Activated CD4-positive, alpha-beta T cell treated with anti-CD3 and anti-CD28 coated beads, Interleukin-2, Interleukin-6, amounts not matched to agents 100 ng/mL and 50 ng/mL, durations not matched to agents 16 hours and 8 hours (primary cell): ENCODE measurements at regions not wholly inside any gene's neighbourhood (a gene's known extent, or its start where the extent isn't known, plus 50 kb on each side); places are given as distances from the start of the nearest gene placed in this dataset.

ENCODE experiments used
- DNase-seq: peaks from one replicate; pipeline ENCODE4 v3.0.0-alpha.2; 2020

DNA sequence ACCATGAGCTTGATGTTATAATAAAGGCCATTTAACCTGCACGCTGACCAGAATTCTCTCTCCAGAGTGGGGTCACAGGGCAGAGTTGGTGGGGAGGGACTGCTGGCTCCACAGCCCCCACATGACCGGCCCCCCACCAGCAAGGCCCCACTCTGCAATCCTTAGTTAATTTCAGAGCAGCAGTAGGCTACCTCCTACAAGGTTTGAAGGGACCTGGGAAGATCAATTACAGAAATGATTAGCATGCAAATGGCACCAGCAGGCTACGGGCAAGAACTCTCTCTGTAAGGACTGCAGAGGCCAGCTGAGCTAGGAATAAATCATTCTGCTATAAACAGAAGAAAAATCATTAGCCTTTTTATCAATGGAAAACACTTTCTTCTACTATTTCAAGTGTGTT, 135.3 kb downstream of the C1D start:
- no peak for DNase-seq

DNA sequence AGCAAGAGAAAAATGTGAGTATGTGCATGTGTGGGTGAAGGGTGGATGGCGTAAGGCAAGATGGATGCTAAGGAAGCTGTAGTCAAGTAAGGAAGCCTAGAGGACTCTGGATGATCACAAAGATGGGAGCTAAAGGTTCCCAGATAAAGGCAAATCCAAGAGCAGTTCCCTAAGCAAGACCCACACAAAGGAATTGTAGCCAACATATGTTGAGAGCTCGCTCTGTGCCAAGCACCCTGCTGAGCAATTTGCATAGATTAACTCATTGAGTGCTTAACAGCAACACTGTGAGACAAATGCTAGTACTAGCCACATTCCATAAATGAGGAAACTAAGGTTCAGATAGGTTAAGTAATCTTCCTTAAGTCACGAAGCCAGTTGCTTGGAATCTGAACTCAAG, 132.6 kb downstream of the C1D start:
- no peak for DNase-seq

DNA sequence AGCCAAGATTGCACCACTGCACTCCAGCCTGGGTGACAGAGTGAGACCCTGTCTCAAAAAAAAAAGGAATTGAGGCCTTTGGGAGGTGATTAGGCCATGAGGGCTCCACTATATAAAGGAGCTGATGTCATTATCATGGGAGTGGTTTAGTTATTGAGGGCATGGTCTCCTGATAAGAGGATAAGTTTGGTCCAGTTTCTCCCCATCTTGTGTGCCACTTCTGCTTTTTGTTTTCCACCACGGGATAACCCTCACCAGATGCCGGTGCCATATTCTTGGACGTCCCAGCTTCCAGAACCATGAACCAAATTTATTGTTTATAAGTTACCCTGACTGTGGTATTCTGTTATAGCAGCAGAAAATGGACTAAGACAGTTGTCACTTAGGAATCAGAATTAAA, 125.8 kb downstream of the C1D start:
- DNase-seq, result no peak

DNA sequence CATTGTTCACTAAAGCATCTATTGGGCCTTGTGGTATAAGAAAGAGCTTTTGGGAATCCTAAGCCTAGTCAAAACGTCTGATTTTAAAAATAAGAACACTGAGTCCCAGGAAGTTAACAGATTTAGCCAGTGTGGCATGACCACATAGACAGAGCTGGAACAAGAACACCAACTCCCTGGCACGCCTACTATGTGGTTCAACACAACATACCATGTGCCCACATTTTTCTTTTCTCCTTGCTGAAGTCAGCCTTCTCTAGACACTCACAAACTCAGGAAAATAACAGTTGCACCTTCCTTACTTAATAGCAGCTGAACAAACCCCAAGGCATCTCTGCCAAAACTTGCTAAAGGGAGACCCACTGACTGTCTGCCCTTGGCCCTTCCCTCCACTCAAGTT, 124.8 kb downstream of the C1D start:
- no peak for DNase-seq

DNA sequence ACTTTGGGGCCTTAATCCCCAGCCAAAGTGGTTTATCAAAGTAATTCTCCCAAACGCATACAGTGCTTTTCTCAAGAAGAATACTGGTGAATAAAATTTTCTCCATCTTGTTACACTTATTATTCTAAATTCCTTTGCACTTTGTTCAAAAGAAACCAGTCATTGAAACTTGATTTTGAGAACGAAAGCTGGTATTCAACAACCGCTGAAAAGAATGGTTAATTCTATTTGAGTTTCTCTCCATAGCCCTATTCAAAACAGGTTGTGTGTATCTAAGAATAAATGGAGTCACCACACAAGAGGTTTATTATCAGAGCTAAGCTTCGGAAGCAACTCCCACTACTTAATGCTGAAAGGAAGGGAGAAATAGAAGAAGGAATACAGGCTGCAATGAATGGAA, 117.7 kb downstream of the C1D start:
- no peak for DNase-seq

DNA sequence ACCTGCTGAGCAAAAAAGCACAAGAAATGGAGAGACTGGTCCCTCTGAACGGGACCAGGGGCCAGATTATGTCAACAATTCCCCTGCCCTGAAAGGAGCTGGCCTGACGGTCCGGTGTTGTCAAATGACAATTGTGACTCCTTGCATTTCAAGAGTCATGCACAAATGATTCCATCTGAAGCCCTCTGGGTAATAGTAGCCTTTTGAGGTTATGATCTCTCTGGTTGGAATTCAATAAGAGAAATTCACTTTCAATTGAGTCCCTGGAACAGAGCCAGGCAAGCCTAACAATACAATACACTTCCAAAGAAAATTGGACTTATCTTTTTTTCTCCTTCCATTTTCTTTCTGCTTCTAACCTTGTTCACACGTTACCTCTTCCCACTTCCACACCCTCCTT, 116.9 kb downstream of the C1D start:
- DNase-seq, result no peak

DNA sequence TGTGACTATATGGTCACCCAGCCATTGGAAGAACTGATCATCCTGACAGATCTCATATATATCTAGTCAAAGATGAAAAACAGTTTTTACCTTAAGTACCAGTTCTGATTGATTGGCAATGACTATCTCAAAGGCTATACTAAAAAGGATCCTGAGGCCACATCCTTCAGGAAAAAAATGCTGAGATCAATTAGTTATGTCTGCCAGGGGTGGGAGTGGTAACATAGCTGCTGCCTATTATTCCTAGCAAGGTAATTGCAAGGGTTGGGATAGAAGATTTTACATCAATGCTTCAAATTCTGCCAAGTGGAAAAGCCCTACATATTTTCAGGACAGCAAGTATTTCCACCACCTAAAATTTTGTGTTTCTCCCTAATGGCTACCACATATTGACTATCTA, 114.7 kb downstream of the C1D start:
- no peak for DNase-seq

DNA sequence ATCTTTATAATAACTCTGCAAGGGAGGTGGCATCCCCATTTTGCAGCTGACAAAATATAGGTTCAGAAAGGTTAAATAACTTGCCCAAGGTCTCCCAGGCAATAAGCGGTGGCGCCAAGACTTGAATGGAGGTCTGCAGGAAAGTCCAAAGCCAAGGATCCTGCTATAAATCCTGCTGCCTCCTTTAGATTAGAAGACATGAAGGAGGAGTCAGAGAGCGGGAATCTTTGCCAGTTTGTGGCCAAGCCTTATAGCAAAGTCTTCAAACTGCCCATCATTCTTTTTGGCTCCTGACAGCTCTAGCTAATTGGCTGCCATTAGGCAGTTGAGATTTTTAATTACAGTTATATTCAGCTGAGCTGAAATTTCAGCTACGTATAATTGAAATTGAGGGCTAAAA, 114.3 kb downstream of the C1D start:
- DNase-seq, result no peak

DNA sequence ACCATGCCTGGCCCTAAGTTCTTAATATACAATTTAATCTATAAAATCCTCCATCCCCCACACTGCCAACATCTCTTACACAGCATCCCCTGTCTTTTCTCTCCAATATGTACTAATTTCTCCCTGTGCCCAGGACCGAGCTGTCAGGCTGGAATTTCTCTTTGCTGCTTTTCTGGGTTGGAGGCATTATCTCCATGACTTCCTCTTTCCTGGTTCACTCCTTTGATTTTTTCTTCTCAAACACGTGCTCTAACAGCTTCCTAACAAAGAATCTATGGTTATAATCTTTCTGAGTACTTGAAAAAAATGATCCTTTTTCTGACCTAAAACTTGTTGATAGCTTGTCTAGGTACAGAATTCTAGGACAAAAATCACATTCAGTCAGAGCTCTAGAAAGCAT, 112.8 kb downstream of the C1D start:
- no peak for DNase-seq

DNA sequence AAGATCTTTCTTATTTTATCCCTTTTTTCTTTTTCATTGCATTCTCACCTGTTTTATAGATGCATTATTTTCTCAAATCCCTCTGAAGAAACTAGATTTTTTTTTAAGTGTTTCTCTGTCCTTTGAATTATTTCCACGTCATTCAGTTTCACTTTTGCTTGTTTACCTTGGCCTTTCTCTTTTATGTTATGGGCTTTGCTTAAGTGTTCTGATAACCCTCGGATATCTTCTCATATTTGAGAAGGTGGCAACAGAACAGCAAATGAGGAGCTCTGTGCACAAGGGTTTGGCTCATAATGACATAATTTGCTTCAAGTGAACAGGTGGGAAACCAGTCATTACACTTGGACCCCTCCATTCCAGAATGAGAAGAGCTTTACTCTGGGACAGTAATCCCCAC, 111.9 kb downstream of the C1D start:
- no peak for DNase-seq

DNA sequence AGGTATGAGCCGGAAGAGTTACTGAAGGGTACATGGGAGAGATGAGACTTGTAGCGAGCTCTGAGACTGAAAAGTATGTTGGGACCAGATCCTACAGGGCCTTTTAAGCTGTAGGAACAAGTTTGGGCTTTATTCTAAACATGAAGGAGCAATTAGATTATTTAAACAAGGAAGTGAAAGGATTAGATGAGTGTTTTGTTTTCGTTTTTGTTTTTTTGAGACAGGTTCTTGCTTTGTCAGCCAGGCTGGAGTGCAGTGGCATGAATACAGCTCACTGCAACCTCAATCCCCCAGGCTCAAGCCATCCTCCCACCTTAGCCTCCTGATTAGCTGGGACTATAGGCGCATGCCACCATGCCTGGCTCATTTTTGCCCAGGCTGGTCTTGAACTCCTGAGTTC, 110.7 kb downstream of the C1D start:
- DNase-seq, result no peak

DNA sequence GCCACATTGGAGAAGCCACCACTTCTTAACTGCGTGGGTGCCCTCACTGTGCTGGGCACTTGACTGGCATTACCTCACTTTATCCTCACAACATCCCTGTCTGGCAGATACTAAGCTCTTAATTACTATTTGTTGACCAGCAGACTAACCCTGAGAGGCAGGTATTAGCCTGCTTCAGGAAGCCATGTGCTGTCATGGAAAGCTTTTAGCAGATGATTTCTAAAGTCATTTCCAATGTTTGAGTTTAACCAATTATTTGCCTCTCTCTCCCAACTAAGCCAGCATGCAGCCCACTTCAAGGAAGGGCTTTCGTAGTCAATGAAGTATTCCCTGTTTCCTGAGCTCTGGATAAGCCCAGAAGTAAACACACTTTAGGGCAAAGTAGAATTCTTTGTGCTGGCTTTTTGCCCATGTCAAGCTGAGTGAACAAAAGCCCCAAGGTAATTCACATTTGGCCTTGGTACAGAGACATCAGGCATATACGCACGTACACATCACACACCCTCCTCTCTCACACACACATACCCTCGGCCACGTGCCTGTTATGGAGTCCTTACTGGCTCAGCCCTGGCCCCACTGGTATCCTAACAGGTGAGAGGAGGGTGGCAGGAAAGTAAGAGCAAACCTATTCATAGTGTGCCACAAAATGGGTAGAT, 108.6 kb downstream of the C1D start:
- DNase-seq, result no peak

DNA sequence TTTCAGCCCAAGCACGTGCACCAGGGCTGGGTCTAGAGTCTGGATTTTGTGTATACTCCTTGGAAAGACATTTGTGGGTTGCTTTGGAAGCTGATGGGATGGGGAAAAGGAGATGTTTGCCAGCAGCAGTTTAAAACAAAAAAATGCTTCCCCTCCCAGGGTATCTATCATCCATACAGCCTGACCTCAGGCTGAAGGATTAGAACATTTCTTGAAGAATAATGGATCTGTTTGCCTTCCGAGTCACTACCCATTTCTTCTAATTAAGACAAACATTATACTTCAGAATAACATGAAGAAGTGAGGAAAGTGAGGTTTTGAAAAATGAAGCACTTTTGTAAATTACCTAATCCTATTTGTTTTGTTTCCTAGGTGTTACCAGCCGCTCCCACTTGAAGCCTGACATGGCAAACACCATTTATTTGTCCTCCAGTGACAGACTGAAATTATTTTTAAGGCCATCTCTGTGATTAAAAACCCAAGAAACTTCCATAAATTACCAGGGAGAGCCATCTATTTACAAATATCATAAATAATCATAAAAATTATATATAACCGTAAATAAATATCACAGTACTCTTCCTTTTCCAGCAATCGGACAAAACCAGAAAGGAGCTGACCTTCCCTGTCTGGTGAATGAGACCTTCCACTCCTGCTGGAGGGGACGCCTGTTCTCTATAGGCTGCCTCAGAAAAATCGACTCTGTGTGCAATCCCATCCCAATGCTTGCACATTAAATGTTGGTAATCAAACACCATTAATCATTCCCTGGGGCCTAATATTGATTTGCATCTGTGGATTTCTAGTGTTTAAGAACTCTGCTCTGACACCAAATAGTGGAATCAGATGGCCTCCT, 106.8 kb downstream of the C1D start:
- no peak for DNase-seq

DNA sequence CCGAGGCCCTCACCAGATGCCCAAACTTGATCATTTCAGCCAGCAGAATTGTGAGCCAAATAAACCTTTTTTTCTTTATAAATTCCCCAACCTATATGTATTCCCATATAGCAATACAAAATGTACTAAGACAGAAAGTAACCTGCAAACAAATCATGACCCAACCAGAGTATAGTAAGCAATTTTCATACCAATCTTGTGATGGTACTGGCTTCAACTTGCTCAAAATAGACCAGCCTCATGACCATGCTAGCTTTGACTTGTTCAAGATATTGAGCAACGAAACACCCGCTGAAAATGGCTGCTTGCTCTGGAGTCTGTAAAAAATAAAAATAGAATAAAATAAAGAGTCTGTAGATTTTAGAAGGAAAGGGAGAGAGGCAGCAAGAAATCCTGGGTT, 97.6 kb downstream of the C1D start:
- no peak for DNase-seq

DNA sequence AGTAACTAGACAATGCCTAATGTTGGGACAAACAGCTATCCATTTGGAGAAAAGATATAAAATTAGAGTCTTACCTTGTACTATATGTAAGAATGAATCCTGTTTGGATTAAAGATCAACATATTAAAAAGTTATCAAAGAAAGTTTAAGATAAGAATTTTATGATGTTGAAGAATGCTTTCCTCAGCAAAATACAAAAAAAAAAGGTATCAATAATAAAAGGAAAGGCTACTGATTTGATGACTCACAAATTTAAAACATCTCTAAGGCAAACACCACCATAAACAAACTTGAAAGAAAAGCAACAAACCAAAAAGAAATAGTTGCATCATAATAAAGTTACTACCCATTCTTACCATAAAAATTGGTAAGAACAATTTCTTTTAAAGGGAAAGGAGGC, 92.7 kb downstream of the C1D start:
- DNase-seq, result no peak

DNA sequence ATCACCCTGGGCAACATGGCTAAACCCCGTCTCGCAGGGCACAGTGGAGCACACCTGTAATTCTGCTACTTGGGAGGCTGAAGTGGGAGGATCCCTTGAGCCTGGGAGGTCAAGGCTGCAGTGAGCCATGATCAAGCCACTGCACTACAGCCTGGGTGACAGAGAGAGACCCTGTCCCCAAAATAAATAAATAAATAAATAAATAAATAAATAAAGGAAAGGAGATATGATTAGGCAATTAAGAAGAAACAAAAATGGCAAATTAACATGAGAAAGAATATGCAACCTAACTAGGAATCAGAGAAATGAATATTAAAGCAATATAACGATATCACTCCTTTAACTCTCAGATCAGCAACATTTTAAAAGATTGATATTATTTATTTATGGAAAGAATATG, 92.3 kb downstream of the C1D start:
- DNase-seq, result no peak

DNA sequence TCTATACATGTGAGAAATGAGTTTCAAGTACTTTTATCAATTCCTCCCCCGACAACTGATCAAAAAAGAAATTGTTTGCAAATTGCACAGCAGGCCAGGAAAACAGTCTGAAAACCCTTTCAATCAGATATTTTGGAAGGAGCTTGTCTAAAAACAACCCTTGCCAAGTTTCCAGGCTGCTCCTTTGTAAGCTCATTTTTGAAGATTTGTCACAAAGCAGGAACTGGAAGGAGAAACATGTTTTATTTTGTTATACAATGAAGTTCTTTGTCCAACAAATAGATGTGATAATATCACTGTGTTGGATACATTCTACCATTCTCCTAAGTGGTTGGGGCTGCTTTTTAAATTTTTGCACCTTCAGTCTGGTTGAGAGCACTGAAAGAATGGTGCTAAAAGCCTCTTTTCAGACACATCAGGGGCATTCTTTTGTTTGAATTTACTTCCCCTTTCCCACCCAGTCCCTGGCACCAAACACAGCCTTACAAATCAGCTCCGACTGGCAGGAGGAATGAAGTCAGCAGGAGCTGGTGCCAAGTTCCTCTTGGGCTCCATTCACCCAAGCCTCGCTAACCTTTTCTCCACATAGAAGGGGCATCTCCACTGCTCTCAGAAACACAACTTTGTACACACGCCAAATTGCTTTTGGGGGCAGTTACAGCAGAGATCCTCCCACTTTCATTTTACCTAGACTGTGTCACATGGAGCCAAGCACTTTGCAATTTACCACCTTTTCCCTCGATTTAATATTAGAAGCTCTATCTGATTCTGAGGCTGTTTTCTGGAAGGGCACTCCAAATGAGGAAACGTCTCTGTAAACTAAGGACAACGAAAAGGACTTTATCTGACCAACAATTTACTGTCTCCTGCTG, 88.0 kb downstream of the C1D start:
- no peak for DNase-seq

DNA sequence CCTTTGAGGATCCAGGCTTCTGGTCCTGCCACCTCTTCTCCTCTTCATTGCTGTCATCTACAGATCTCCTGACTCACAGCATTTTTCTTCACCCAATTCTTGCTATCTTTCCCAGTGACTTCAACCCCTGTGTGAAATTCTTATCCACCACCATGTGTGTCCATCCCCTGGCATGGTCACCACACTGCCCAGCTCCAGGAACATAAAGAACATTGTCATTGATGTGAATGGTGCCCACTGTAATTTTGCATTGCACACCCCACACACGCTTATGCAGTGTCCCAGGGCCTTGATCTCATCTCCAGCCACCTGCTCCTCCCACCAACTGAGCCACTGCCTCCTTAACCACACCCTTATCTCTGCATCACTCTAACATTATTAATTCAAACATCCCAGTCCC, 85.3 kb downstream of the C1D start:
- no peak for DNase-seq

DNA sequence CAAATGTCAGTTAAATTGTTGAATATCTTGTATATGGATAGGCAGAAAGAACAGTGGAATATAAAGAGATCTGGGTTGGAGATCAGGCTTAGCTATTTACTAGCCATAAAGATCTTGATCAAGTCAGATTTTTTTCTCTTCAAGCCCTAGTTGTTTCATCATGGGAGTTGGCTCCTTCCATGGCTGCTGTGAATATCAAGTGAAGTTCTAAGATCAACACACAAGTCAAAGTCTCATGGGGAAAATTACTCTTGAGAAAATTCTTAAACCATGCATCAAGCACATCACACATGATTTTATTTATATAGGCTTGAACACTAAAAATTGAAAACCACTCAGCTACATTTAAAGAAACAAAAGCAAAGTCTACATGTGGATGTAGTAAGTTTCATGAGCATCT, 79.8 kb downstream of the C1D start:
- DNase-seq, result no peak

DNA sequence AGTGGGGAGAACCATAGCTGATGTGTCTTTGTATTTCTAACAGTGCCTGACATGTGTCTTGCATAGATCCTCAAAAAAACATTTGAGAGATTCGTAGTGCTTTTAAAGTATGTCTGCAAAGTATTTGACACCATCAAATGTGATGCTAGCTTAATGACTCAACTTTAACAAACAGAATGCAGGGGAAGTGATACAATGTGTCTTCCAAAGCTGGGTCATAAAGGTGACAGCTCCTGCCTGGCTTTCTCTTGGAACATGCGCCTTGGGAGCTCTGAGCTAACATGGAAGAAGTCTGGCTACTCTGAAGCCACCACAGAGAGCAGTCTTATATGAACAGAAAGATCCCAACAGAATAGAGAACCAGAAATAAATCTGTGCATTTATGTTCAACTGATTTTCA, 78.2 kb downstream of the C1D start:
- DNase-seq, result no peak

DNA sequence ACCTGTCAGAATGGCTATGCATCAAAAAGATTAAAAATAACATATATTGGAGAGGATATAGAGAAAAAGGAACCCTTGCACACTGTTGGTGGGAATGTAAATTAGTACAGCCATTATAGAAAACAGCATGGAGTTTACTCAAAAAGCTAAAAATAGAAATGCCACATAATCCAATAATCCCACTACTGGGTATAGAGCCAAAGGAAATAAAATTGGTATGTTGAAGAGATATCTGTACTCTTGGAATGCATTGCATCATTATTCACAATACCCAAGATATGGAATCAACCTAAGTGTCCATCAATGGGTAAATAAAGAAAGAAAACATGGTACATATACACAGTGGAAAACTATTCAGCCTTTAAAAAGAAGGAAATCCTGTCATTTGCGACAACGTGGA, 77.2 kb downstream of the C1D start:
- no peak for DNase-seq

DNA sequence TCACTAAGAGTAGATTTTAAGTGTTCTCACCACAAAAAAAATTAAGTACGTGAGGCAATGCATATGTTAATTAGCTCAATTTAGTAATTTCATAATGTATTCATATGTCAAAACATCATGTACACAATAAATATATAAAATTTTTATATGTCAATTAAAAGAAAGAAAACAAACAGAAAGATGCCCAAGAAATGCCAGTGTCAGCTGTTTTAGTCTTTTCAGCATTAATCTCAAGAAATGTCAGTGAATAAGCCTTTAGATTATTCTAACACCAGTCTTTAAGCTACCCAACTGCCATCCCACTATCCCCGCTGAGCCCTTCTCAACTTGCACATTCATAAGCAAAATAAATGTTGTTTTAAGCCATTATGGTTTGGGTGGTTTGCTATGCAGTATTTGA, 76.5 kb downstream of the C1D start:
- no peak for DNase-seq
